Endothelial cell (in vitro differentiated cells): ENCODE measurements at regions not wholly inside any gene's neighbourhood (a gene's known extent, or its start where the extent isn't known, plus 50 kb on each side); places are given as distances from the start of the nearest gene placed in this dataset.

ENCODE experiments used
- DNase-seq: peaks from one replicate; pipeline ENCODE4 v3.0.0; 2021; ENCODE audit warnings: low spot score
- H3K27ac Mint-ChIP-seq: one replicate; pipeline ENCODE4 v1.8.0; 2021; ENCODE audit warnings: mixed read lengths, inconsistent platforms; ENCODE audit not compliant: unreplicated experiment
- H3K27me3 Mint-ChIP-seq: one replicate; pipeline ENCODE4 v1.8.0; 2021; ENCODE audit warnings: mild to moderate bottlenecking, moderate library complexity, mixed read lengths, inconsistent platforms; ENCODE audit not compliant: unreplicated experiment
- H3K36me3 Mint-ChIP-seq: one replicate; pipeline ENCODE4 v1.8.0; 2021; ENCODE audit warnings: mild to moderate bottlenecking, low read depth, mixed read lengths, inconsistent platforms; ENCODE audit not compliant: unreplicated experiment
- H3K4me1 Mint-ChIP-seq: one replicate; pipeline ENCODE4 v1.8.0; 2021; ENCODE audit warnings: mild to moderate bottlenecking, mixed read lengths, inconsistent platforms; ENCODE audit not compliant: unreplicated experiment
- H3K4me3 Mint-ChIP-seq: one replicate; pipeline ENCODE4 v1.8.0; 2021; ENCODE audit warnings: mild to moderate bottlenecking, mixed read lengths, inconsistent platforms; ENCODE audit not compliant: unreplicated experiment
- H3K9me3 Mint-ChIP-seq: one replicate; pipeline ENCODE4 v1.8.0; 2021; ENCODE audit warnings: mixed read lengths, inconsistent platforms; ENCODE audit not compliant: unreplicated experiment
- TF ChIP-seq, protein P1 (sequence below): fragments of 200-600 bp; sonication (generic); IDR thresholded peaks from one replicate; pipeline ENCODE4 v1.5.0; 2021; ENCODE audit warnings: antibody characterized with exemption; ENCODE audit not compliant: unreplicated experiment

DNA sequence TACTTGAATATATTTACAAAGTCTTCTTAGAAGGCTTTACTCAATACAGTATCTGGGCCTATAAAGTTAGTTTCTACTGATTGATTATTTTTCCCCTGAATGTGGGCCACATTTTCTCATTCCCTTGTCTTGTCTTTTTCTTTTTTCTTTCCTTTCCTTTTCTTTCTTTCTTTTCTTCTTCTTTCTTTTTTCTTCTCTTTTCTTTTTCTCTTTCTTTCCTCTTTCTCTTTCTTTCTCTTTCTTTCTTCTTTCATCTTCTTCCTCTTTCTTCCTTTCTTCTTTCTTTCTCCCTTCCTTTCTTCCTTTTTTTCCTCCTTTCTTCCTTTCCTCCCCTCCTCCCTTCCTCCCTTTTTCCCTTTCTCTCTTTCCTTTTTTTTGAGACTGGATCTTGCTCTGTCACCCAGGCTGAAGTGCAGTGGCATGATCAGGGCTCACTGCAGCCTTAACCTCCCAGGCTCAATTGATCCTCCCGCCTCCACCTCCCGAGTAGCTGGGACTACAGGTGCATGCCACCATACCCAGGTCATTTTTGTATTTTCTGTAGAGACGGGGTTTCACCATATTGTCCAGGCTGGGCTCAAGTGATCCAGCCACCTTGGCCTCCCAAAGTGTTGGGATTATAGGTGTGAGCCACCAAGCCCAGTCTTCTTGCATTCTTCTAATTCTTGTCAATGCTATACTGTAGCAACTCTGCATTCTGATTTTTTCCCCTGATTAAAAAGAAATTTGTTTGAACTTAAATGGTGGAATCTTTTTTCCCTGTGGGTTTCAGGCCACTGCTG lies 133.1 kb upstream of the FBXO11 start:
- Mint-ChIP-seq H3K4me1 (no peaks in the 10 kb centered on the region), H3K4me3 (no peak overlapping the region), H3K9me3 (no peaks in the 10 kb centered on the region), H3K27me3 (no peaks in the 10 kb centered on the region), H3K27ac (no peak overlapping the region), H3K36me3 (no peaks in the 10 kb centered on the region)
- no peak for DNase-seq
- TF ChIP-seq, protein P1, sequence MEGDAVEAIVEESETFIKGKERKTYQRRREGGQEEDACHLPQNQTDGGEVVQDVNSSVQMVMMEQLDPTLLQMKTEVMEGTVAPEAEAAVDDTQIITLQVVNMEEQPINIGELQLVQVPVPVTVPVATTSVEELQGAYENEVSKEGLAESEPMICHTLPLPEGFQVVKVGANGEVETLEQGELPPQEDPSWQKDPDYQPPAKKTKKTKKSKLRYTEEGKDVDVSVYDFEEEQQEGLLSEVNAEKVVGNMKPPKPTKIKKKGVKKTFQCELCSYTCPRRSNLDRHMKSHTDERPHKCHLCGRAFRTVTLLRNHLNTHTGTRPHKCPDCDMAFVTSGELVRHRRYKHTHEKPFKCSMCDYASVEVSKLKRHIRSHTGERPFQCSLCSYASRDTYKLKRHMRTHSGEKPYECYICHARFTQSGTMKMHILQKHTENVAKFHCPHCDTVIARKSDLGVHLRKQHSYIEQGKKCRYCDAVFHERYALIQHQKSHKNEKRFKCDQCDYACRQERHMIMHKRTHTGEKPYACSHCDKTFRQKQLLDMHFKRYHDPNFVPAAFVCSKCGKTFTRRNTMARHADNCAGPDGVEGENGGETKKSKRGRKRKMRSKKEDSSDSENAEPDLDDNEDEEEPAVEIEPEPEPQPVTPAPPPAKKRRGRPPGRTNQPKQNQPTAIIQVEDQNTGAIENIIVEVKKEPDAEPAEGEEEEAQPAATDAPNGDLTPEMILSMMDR, result no peak

DNA sequence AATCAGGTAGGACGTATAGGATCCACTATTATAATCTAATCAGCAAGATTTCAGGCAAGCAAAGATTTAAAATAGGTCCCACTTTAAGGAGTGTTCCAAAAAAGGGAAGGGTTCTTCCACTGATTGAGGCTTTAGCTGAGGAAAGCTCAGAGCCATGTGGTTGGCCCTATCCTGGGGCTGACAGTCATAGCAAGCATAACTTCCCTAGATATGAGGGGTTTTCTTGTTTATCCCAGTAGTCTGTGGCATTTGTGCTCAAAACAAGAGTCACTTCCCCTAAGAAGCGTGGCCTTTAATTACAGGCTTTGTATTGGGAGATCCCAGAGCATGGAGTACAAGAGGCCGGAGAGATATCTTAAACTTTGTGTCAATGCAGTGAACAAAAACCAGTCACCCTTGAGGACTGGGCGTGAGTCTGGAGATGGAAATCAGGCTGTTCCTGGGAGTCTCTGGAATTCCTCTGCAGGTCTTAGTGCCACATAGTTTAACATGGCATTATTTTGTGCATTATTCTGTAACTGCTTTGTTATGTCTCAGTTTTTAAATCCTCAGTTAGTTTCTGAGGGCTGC lies 136.9 kb upstream of the FBXO11 start:
- Mint-ChIP-seq H3K27ac (no peak overlapping the region), H3K36me3 (no peaks in the 10 kb centered on the region), H3K4me3 (no peak overlapping the region)

DNA sequence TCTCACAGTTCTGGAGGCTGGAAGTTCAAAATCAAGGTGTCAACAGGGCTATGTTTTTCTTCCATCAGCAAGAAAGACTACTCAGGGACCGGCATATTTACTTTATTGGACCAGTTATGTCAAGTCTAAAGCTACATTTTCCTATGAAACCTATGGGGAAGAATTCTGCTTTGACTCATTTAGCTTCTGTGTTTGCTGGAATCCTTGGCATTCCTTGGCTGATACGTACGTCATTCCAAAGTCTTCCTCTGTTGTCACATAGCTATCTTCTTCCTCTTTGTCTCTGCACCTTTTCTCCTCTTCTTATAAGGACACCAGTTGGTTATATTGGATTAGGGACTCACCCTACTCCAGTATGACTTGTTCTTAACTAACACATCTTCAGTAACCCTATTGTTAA lies 137.4 kb upstream of the FBXO11 start:
- Mint-ChIP-seq H3K27me3 (no peaks in the 10 kb centered on the region), H3K9me3 (no peaks in the 10 kb centered on the region), H3K36me3 (no peaks in the 10 kb centered on the region), H3K27ac (no peak overlapping the region), H3K4me3 (no peak overlapping the region), H3K4me1 (no peaks in the 10 kb centered on the region)
- TF ChIP-seq, protein P1, result no peak
- DNase-seq, result no peak

More for the DNA sequence above, 136.9 kb upstream of the FBXO11 start:
- Mint-ChIP-seq H3K27me3 (no peaks in the 10 kb centered on the region), H3K9me3 (no peaks in the 10 kb centered on the region), H3K4me1 (no peaks in the 10 kb centered on the region)
- TF ChIP-seq, protein P1, result no peak
- DNase-seq, result no peak

DNA sequence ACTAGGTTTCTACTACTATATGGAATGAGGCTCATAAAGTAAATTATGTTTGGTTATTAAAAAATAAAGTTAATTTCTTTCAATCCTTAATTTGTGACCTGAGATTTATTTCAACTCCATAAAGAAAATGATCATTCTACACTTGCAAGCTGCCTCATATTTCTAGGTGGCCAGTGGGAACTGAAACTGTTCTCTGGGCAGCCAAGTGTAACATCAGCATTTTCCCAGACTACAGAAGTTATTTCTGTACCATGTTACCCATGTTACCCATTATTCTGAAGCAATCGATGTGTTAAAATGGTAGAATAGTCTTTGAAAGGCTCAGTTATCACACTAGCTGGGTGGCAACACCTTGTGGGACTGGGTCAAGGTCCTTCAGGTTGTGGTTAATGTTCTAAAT lies 139.3 kb upstream of the FBXO11 start:
- TF ChIP-seq, protein P1, result no peak
- no peak overlapping the region for H3K4me3 Mint-ChIP-seq
- H3K36me3 Mint-ChIP-seq, result no peaks in the 10 kb centered on the region
- no peak overlapping the region for H3K27ac Mint-ChIP-seq
- H3K9me3 Mint-ChIP-seq, result no peaks in the 10 kb centered on the region
- peaks cover 2% of the 10 kb centered on the region for H3K27me3 Mint-ChIP-seq
- H3K4me1 Mint-ChIP-seq, result no peaks in the 10 kb centered on the region
- no peak for DNase-seq

DNA sequence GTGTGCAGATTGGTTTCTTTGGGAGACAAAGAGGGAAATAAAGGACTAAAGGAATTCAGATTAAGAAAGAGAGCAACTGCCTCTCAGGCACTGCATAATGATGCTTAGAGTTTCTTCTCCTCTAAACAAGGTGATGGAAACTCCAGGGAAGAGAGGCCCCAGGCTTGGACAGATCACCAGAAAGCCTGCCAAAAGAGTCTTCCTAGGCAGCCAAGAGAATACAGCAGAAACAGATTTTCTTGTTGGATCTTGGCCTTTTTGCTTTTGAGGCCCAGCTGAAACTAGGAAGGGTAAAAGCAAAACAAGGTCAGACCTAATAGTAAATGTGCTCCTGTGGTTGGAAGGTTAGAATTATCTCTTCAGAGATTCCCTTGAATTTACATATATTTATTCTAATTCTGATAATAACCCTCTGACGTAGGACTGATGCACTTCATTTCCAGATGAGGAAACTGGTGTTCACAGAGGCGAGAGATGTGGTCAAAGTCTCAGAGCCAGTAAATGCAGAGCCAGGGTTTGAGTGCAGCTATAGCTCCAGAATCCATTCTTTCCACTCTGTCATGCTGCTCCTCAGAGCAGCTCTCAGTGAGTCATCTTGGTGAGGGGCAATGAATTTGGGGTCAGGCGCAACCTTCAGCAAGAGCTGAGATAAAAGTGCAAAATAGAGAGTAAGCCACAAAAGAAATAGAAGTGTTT lies 142.3 kb upstream of the FBXO11 start:
- Mint-ChIP-seq H3K36me3 (no peaks in the 10 kb centered on the region), H3K27me3 (peaks cover 2% of the 10 kb centered on the region), H3K4me3 (no peak overlapping the region), H3K9me3 (no peaks in the 10 kb centered on the region), H3K27ac (no peak overlapping the region), H3K4me1 (no peaks in the 10 kb centered on the region)
- no peak for DNase-seq
- TF ChIP-seq, protein P1, result no peak
